ENCODE measurements at regions not wholly inside any gene's neighbourhood (a gene's known extent, or its start where the extent isn't known, plus 50 kb on each side); places are given as distances from the start of the nearest gene placed in this dataset.

DNA sequence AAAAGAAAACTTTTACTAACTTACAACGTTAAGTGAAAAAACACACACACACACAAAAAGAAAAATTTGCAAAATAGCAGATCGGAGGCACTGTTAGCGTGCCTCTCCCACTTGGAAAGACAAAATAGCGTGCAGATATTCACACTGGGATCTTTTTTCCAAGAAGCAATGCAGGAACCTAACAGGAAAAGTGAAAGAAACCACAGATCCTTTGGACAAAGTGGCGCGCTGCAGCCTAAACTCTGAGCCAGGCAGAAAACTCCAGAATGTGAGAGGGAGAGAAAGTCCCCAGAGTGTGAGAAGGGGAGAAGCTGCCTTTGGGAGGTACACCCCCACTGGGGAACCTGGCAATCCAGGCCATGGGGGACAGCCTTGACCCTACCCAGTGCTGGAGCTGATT lies 70.7 kb upstream of the SERPINE2 start:
- no peak overlapping the region for H4K8ac ChIP-seq (replicated peaks; ENCODE audit: insufficient read length, low read depth, low read length)
- no peak overlapping the region for H4K5ac ChIP-seq (ENCODE audit: insufficient read length, low read depth, low read length)
- peaks cover 2% of the 10 kb centered on the region in 2 experiments; a peak in 3 of 5 replicates for H3K9me3 Mint-ChIP-seq
- WGBS (ENCODE audit: extremely low coverage, insufficient read length, low lambda C conversion rate): no CpG with 5 or more reads among the region's 6 CpGs
- H3K27ac ChIP-seq (ENCODE audit: insufficient read length, low read depth, low read length): no peak overlapping the region
- H2AFZ ChIP-seq (ENCODE audit: low read length): no peak overlapping the region
- H4K91ac ChIP-seq (ENCODE audit: insufficient read length, low read depth, low read length): no peak overlapping the region
- no peak overlapping the region for H2BK20ac ChIP-seq (ENCODE audit: low read depth, low read length, poor library complexity, severe bottlenecking)
- H3K27me3 Mint-ChIP-seq (ENCODE audit: low read depth): no peaks in the 10 kb centered on the region; the same call in 1 of the 2 replicates
- H2BK12ac ChIP-seq (ENCODE audit: insufficient read length, low read depth, low read length): no peak overlapping the region
- H2BK5ac ChIP-seq (ENCODE audit: insufficient read length, low read length): no peak overlapping the region
- no peak overlapping the region for H2BK120ac ChIP-seq (ENCODE audit: low read depth, low read length, poor library complexity, severe bottlenecking)
- no peak overlapping the region for H3K4me3 Mint-ChIP-seq
- H3K4me1 Mint-ChIP-seq: peaks cover 7 to 12% of the 10 kb centered on the region in 2 experiments
- H3K4me1 ChIP-seq (ENCODE audit: insufficient read depth, low read length): no peaks in the 10 kb centered on the region; the same call in 1 of the 2 replicates
- no peak overlapping the region for H3K14ac ChIP-seq (ENCODE audit: insufficient read depth, low read length)
- H3K4me2 ChIP-seq (ENCODE audit: insufficient read depth, insufficient read length, low read length): no peak overlapping the region
- no peaks in the 10 kb centered on the region for H3K79me1 ChIP-seq (ENCODE audit: insufficient read depth, low read depth, low read length, poor library complexity, severe bottlenecking)
- TF ChIP-seq, protein P1, sequence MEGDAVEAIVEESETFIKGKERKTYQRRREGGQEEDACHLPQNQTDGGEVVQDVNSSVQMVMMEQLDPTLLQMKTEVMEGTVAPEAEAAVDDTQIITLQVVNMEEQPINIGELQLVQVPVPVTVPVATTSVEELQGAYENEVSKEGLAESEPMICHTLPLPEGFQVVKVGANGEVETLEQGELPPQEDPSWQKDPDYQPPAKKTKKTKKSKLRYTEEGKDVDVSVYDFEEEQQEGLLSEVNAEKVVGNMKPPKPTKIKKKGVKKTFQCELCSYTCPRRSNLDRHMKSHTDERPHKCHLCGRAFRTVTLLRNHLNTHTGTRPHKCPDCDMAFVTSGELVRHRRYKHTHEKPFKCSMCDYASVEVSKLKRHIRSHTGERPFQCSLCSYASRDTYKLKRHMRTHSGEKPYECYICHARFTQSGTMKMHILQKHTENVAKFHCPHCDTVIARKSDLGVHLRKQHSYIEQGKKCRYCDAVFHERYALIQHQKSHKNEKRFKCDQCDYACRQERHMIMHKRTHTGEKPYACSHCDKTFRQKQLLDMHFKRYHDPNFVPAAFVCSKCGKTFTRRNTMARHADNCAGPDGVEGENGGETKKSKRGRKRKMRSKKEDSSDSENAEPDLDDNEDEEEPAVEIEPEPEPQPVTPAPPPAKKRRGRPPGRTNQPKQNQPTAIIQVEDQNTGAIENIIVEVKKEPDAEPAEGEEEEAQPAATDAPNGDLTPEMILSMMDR (conservative IDR thresholded peaks at IDR 0.05): no peak
- no peaks in the 10 kb centered on the region for H3K9me3 ChIP-seq (ENCODE audit: control insufficient read depth, low read depth, low read length)
- no peak overlapping the region for H3K56ac ChIP-seq (ENCODE audit: insufficient read length, low read depth, low read length)
- H3T11ph ChIP-seq (ENCODE audit: low read length): no peak overlapping the region
- H3K27ac Mint-ChIP-seq: peak overlapping the region in 1 of 3 experiments; percentile 89; a peak in 1 of 7 replicates
- H3K27me3 ChIP-seq (ENCODE audit: insufficient read depth, low read length): no peaks in the 10 kb centered on the region
- H3K23me2 ChIP-seq (ENCODE audit: insufficient read length, low read depth, low read length, poor library complexity, severe bottlenecking): no peaks in the 10 kb centered on the region
- no peak overlapping the region for H2AK5ac ChIP-seq (ENCODE audit: insufficient read length, low read length)
- no peak overlapping the region for H3K9ac ChIP-seq (ENCODE audit: extremely low read depth, insufficient read length, low read length)
- no peak overlapping the region for H2BK15ac ChIP-seq (ENCODE audit: low read depth, low read length)
- peaks cover 0 to 3% (median 2%) of the 10 kb centered on the region in 3 experiments; a peak in 3 of 7 replicates for H3K36me3 Mint-ChIP-seq (ENCODE audit: insufficient read depth in 1 of 3, low read depth in 3 of 3)
- no peaks in the 10 kb centered on the region for H4K20me1 ChIP-seq (ENCODE audit: control insufficient read depth, insufficient read depth, insufficient read length)
- no peak overlapping the region for H3K4ac ChIP-seq (ENCODE audit: low read depth, low read length)
- H3K18ac ChIP-seq (ENCODE audit: insufficient read length, low read depth, low read length): no peak overlapping the region
- H3K23ac ChIP-seq (ENCODE audit: insufficient read length, low read depth, low read length): no peak overlapping the region
- DNase-seq: no peak
- no peaks in the 10 kb centered on the region for H3K79me2 ChIP-seq (ENCODE audit: insufficient read depth, low read length)

All from H9 (cell line).